GM04503 (cell line): ENCODE measurements at regions not wholly inside any gene's neighbourhood (a gene's known extent, or its start where the extent isn't known, plus 50 kb on each side); places are given as distances from the start of the nearest gene placed in this dataset.

Experiments used
- DNase-seq: peaks from one replicate; pipeline ENCODE4 v3.0.0-alpha.2; 2012; ENCODE audit warnings: low read depth

DNA sequence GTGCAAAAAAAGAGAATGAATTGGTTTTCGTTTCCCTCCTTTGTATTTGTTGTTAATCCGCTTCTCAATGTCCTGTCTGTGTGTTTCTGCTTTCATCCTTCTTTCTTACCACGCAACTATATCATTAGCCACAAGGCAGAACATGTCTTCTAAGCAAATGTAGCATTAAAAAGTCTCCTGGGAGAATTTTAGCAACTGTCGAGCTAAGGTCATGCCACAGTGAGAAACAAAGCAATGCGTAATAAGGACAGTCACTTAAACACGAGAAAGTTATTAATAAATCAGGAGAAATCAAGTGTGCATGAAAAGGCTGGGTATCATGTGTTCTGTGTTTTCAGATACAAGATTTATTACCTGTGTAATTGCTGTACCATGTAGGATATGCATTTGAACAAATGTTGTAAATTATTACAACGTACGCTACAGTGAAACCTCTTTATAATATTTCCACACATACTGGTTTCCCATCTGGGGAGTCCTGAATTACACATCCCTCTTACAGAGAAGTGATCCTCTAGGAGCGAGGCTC, 890.8 kb downstream of the TRIML1 start:
- no peak for DNase-seq

DNA sequence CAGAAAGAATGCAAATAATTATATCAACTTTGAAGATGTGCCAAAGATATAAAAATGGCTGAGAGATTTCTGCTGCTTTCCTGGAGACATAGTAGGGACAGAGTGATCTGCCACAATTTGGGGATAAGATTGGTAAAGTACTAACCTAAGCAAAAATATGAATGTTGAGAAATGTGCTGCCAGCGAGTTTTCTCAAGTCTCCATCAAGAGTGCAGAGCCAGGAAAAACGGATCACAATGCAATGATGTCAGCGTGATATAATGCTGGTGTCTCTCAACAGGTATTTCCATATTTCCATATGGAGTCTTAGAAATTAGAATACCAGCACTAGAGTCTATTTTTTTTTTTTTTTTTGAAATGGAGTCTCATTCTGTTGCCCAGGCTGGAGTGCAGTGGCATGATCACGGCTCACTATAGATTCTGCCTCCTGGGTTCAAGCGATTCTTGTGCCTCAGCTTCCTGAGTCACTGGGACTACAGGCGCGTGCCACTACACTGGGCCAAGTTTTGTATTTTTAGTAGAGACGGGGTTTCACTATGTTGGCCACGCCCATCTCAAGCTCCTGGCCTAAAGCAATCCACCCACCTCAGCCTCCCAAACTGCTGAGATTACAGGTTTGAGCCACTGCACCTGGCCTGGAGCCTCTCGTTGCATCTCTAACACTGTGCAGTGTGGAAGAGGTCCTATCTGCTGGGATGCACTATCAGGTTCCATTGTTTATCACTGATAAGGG, 893.5 kb downstream of the TRIML1 start:
- DNase-seq: no peak

DNA sequence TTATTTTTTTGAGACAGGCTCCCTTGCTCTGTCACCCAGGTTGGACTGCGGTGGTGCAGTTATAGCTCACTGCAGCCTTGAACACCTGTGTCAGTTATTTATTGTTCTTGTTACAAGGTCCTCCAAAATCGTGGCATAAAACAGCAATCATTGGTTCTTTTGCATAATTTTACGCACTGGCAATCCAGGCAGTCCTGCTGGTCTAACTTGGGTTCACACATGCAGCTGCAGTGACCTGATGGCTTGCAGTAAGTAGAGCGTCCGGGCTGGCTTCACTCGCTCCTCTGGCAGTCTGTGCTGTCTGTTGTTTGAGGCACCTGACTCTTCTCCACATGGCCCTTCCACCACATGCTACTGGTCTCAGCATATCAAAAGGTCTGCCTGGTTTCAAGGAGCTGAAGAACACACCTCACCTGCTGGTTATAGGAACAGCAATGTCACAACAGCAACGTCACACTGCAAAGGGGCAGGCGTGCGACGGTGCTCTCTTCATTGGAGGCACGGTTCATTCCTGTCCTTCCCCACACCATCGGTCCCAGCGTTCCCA, 894.6 kb downstream of the TRIML1 start:
- no peak for DNase-seq

DNA sequence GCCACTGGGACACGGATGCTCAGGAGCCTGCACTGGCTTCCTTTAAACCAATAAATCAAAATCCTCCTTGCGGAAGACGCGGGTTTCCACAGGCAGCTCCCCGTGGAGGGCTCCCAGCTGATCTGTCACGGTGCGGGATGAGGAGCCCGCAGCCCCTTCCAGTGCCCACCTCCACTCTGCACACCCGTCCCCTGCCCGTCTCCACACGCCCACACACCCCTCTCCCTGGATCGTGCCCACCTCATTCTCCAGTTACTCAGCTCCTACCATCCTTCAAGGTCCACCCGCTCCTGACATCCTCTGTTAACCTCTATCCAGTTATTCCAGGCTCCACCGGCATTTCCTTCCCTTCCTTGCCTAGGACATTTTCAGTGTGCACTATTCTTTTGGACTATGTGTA, 895.9 kb downstream of the TRIML1 start:
- no peak for DNase-seq

- no peak for DNase-seq
These were observed 896.4 kb downstream of the TRIML1 start for GRCh38 chr4:189035654-189036053.

DNA sequence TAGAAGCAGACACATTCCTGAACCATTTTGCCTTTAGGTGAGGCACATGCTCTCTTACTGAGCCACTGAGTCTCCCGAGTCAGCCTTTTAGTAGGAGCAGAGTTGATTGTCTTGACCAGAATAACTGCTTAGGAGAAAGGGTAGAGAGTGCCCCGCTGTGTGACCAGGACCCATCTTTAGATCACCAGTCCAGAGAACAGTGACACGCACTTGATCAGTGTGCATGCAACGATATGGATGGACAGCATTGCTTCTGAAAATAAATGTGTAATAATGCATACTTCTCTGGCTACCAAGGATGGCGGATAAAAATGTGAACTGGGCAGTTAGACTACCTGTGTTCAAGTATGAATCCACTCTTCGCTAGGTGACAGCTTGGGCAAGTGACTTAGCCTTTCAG, 897.7 kb downstream of the TRIML1 start:
- no peak for DNase-seq

- DNase-seq: no peak
These were observed 894.0 kb upstream of the FRG1 start for GRCh38 chr4:189046642-189047041.

DNA sequence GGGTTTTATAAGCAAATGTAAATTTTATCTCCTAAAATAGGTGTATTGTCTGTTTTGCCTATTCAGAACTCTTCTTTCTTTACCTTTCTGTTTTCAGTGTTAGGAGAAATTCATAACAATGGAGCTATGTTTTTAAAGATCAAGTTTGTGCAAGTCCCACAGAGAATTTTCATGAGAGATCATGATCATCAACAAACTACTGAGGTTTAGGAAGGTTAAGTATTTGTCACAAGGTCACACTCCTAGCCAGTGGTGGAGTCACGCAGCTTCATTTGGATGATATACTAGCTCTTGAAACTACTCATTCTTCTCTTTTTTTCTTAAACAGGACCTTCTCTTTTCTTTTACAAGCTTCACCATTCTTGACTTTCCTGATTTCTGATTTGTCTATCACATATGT, 892.6 kb upstream of the FRG1 start:
- DNase-seq: no peak

- no peak for DNase-seq
These were observed 891.0 kb upstream of the FRG1 start for GRCh38 chr4:189049682-189050081.

DNA sequence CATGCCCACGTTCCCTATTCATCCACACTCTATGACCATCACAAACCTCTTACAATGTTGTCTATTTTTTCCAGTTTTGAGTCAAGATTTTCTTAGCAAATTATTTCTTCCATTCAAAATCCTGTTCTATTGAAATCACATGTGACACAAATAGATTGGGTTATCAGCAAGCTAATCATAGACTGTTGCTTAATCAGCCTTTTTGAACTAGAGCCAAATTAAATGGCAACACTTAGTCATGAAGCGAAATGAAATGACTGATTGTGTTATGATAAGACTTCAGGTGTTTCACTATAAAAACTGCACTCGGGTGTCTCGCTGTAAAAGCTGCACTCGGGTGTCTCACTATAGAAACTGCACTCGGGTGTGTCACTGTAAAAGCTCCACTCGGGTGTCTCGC, 890.0 kb upstream of the FRG1 start:
- no peak for DNase-seq

DNA sequence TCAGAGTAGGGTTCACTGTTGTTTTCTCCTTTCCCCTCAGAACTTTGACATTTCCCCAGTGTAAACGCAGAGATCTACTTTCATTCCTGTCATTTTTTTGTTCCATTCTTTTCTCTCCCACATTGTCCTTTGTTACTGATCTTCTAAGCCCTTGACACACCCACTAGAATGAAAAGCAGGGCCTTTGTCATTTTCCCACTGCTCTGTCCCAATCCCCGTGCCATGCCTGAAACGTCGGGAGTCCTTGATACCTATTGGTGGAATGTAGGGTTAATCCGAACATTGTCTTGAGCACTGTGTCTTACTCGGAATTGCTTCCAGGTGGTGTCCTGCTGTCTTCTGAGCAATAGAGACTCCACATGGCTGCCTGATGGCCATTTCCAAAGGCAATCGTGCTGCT, 887.1 kb upstream of the FRG1 start:
- no peak for DNase-seq

DNA sequence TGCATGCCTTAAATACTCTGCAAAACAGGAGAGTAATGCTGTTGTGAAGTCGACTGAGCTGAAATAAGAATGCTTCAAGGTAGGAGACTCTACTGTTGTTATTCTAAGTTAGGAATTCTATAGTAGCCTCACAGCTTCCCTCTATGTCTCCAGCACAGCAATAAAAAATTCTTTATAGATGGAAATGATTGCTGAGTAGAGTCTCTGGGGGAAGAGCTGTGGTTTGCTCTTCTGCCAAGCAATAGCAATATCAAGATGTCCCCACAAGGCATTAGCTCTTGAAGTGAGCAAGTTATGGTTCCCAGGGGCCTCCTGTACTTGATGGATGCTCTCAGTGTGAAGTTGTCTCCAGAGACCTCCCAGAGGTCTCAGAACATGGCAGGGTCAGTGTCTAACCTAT, 880.6 kb upstream of the FRG1 start:
- peak; percentile 27 for DNase-seq

DNA sequence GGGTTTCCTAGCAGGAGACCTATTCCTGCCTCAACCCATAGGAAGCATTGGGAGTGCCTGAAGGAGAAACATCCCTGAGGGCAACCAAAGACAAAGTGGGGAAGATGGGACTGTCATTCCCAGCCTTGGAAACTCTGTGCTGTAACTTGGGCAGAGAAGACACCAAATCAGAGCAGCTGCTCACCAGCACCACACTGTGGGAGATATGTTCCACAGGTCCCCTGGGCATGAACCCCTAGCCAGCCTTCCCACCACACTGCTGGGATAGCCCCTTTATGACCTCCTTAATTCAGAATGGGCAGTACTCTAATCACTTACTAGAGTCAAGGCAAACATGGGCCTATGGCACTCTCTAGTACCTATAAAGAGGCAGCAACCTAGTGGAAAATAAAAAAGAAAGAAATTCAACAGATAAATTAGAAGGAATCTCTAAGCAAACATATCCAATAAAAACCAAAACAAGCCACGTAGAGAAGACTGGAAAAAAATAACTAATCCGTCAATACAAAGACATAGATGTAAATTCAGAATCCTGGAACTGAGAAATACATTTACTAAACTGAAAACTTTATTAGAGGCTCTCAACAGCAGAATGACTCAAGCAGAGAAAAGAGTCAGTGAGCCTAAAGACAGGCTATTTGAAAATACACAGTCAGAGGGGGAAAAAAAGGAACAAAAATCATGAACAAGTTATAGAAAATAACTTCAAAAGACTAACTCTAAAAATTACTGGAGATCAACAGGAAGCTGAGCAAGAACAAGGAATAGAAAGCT, 878.4 kb upstream of the FRG1 start:
- DNase-seq: no peak

GRCh38 chr4:189069772-189070171, 870.9 kb upstream of the FRG1 start:
- DNase-seq: no peak

DNA sequence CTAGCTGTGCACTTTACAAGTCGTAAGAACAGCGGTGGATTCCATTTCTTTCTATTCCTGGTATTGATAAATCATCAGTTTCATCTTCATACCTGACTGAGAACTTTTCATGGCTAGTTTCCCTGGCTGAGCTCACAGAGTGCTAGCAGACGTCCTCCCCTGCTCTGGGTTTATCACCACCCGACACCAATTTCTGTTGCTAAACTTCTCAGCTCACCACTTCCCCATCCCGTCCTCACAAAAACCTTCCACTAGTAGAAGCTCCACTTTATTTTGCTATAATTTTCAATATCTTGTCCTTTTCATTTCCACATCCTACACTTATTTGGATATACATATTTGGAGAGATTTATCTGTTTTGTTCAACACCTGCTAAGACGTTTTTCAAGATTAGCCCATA, 869.4 kb upstream of the FRG1 start:
- no peak for DNase-seq

- no peak for DNase-seq
These were observed 866.9 kb upstream of the FRG1 start for GRCh38 chr4:189073739-189074138.

DNA sequence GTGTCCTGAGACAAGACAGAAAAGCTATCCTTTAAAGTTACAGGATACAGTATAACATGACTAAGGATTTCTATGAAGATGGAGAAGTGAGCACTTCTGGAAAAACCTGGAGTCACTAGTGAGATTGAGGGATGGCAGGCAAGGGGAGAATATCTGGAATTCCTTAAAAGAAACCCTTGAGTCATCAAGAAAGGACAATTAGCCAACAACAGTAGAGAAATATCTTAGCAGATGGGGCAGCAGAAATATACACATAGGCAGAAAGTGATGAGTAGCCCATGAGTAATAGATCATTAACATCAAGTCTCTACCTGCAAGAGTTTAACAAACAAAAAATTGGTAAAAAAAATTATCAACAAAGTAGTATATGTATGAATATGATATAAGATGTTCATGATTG, 858.8 kb upstream of the FRG1 start:
- no peak for DNase-seq

DNA sequence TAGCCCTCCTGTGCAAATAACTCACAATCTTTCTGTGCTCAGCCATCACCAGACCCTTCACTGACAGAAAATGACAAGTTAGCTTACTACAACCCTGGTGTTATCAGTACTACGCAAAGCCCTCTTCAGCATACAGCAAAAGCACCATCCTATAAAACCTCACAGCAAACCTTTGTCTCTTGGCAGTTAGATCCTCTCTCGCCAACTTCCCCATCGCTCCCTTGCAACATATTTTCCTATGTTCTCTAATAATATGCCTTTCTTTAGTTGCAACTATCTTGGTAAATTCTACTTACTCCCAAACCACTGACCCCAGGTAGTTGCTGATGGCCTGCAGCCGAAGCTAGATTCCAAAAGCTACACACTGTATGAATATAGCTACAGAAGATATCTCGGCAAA, 856.9 kb upstream of the FRG1 start:
- DNase-seq: no peak

DNA sequence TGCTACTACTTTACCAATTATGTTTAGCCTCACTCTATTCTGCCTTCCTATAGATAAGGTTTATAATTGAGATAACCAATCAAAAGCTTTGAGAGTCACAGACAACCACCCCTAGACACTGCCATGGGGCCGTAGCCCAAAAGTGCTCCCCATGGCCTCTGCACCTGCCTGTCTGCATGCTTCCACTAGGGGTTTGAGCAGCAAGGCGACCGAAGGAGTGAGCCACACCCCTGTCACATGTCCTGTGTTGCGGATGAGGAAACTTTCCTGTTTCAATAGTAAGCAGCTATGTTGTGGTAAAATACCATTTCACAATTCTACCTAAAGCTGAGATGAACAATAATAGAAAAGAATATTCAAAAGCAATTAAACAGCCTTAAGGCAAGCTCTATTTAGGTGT, 856.0 kb upstream of the FRG1 start:
- DNase-seq: no peak

DNA sequence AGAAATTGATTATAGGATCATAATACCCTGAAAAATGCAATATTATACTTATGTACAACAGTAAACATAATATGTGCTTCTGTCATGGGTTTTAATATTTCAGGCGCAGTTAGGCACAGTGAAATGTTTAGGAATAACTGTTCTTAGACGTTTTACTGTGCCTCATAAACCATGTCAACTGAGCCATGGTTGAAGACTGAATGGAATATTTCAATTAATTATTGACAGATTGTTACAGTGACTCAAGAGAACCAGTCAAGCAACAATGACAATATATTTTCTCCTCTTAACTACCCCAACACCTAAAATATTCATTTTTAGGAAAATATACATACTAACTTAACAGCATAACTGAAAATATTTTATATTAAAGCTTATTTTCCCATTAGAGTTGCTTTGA, 852.7 kb upstream of the FRG1 start:
- DNase-seq: no peak

GRCh38 chr4:189088780-189089179, 851.9 kb upstream of the FRG1 start:
- DNase-seq: no peak

GRCh38 chr4:189090174-189090814, 850.4 kb upstream of the FRG1 start:
- DNase-seq: no peak

DNA sequence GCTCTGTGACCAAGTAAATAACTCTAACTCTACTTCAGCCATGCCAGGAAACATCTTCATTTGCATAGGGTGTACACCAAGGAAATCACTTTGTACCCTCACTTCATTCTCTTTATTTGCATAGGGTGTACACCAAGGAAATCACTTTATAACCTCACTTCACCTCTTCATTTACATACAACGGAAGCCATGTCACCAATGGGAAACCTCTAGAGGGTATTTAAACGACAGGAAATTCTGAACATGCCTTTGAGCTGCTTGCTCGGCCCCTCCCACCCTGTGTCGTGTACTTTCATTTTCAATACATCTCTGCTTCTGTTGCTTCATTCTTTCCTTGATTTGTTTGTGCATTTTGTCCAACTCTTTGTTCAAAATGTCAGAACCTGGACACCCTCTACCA, 848.1 kb upstream of the FRG1 start:
- DNase-seq: no peak
